Esophagus muscularis mucosa (tissue), 4 donors: ENCODE measurements at regions not wholly inside any gene's neighbourhood (a gene's known extent, or its start where the extent isn't known, plus 50 kb on each side); places are given as distances from the start of the nearest gene placed in this dataset.
"Not testable (repeated sequence)": the region's sequence is repeated elsewhere in the genome, so short reads cannot be mapped to it uniquely, and the experiment has no call there.

Experiments used
- DNase-seq: peaks from one replicate; pipeline ENCODE4 v3.0.0-alpha.2; 2017; ENCODE audit errors: extremely low spot score
- H3K27ac ChIP-seq, 4 donors: fragments of 200-600 bp; sonication (generic); replicated peaks in 1 of 4; 1 replicate in 3 of 4; 2 replicates in 1 of 4; pipeline ENCODE4 v1.5.1; 2016 to 2019; ENCODE audit warnings: mild to moderate bottlenecking in 1 of 4
- H3K27me3 ChIP-seq, 4 donors: fragments of 200-600 bp; sonication (generic); one replicate each; pipeline versions ENCODE4 v1.5.1 to v1.6.0; 2016 to 2019
- H3K36me3 ChIP-seq, 4 donors: fragments of 200-600 bp; sonication (generic); one replicate each; pipeline ENCODE4 v1.5.1; 2016 to 2019
- H3K4me1 ChIP-seq, 4 donors: fragments of 200-600 bp; sonication (generic); one replicate each; pipeline ENCODE4 v1.5.1; 2016 to 2019
- H3K4me3 ChIP-seq, 4 donors: fragments of 200-600 bp; sonication (generic); 1 replicate in 2 of 4; 2 replicates in 2 of 4; pipeline ENCODE4 v1.5.1; 2016 to 2019; ENCODE audit warnings: mild to moderate bottlenecking in 4 of 4, moderate library complexity in 1 of 4
- H3K9me3 ChIP-seq, 4 donors: fragments of 200-600 bp; sonication (generic); 1 replicate in 3 of 4; 2 replicates in 1 of 4; pipeline ENCODE4 v1.5.1; 2016 to 2019
- EP300 ChIP-seq: sonication (generic); formaldehyde crosslinking; IDR thresholded peaks from one replicate; pipeline ENCODE4 v1.6.1; 2017; ENCODE audit warnings: antibody characterized with exemption
- POLR2A ChIP-seq: fragments of 450-650 bp; IDR thresholded peaks from one replicate; pipeline ENCODE4 v1.6.1; 2017; ENCODE audit warnings: antibody characterized with exemption, moderate library complexity, mild to moderate bottlenecking, low read depth
- POLR2AphosphoS5 ChIP-seq, 2 donors: sonication (generic); formaldehyde crosslinking; IDR thresholded peaks; one replicate each; pipeline ENCODE4 v1.6.1; 2017; ENCODE audit warnings: antibody characterized with exemption in 2 of 2
- WGBS: methylation state at CpG from one replicate; pipeline ENCODE4 v1.1.5; 2018; 5-methylcytosine and 5-hydroxymethylcytosine counted together
- intact Hi-C: fragments of 100-400 bp; cut with DNase I; formaldehyde crosslinking; loops from one replicate; pipeline ENCODE4 v1.15.1; 2023
- TF ChIP-seq, protein P1 (sequence below), 3 experiments: fragments of 200-600 bp in 2 of 3; fragments of 450-650 bp in 1 of 3; sonication (generic) in 2 of 3; IDR thresholded peaks; one replicate each; pipeline ENCODE4 v1.5.1; 2017 to 2019; ENCODE audit warnings: antibody characterized with exemption in 3 of 3, mild to moderate bottlenecking in 2 of 3, moderate library complexity in 1 of 3

- H3K4me1 ChIP-seq, H3K36me3 ChIP-seq, H3K9me3 ChIP-seq, DNase-seq, intact Hi-C loops, H3K27ac ChIP-seq, H3K4me3 ChIP-seq: not testable (repeated sequence)
- peaks cover 0 to 24% (median 0%) of the 10 kb centered on the region in 4 donors for H3K27me3 ChIP-seq
- WGBS = 100% methylated on average over 3 of the region's 3 CpGs
These were observed 94.3 kb downstream of the KCNJ12 start for GRCh38 chr17:21470422-21470821.

- Histone ChIP-seq H3K27me3 (peaks cover 0 to 28% (median 0%) of the 10 kb centered on the region in 4 donors), H3K27ac (no peak overlapping the region), H3K4me1 (no peaks in the 10 kb centered on the region), H3K4me3 (no peak overlapping the region), H3K36me3 (no peaks in the 10 kb centered on the region), H3K9me3 (no peaks in the 10 kb centered on the region)
- intact Hi-C loops = no loop called here
- no peak for DNase-seq
- WGBS = 67% methylated on average over 1 of the region's 1 CpG
- TF ChIP-seq, protein P1, sequence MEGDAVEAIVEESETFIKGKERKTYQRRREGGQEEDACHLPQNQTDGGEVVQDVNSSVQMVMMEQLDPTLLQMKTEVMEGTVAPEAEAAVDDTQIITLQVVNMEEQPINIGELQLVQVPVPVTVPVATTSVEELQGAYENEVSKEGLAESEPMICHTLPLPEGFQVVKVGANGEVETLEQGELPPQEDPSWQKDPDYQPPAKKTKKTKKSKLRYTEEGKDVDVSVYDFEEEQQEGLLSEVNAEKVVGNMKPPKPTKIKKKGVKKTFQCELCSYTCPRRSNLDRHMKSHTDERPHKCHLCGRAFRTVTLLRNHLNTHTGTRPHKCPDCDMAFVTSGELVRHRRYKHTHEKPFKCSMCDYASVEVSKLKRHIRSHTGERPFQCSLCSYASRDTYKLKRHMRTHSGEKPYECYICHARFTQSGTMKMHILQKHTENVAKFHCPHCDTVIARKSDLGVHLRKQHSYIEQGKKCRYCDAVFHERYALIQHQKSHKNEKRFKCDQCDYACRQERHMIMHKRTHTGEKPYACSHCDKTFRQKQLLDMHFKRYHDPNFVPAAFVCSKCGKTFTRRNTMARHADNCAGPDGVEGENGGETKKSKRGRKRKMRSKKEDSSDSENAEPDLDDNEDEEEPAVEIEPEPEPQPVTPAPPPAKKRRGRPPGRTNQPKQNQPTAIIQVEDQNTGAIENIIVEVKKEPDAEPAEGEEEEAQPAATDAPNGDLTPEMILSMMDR (IDR thresholded peaks at IDR 0.05) = no peak
- TF ChIP-seq EP300 (no peak), POLR2A (no peak), POLR2AphosphoS5 (IDR thresholded peaks at IDR 0.05) (no peak)
These were observed 94.7 kb downstream of the KCNJ12 start for GRCh38 chr17:21470861-21471260.

- no peaks in the 10 kb centered on the region for H3K4me1 ChIP-seq
- TF ChIP-seq POLR2AphosphoS5 (IDR thresholded peaks at IDR 0.05) (no peak), EP300 (no peak), POLR2A (no peak)
- TF ChIP-seq, protein P1 (IDR thresholded peaks at IDR 0.05) = no peak
- 81% methylated on average over 3 of the region's 5 CpGs for WGBS
These were observed 98.7 kb downstream of the KCNJ12 start for GRCh38 chr17:21474815-21475214.

GRCh38 chr17:21475571-21475970 is 99.4 kb downstream of the KCNJ12 start:
- Histone ChIP-seq H3K9me3 (peaks cover 0 to 16% (median 11%) of the 10 kb centered on the region in 4 donors), H3K27me3 (peaks cover 0 to 70% (median 0%) of the 10 kb centered on the region in 4 donors), H3K27ac (no peak overlapping the region), H3K4me1 (no peaks in the 10 kb centered on the region), H3K4me3 (no peak overlapping the region), H3K36me3 (no peaks in the 10 kb centered on the region)
- TF ChIP-seq POLR2A = no peak
- DNase-seq = no peak
- WGBS = 69% methylated on average over 8 of the region's 8 CpGs
- intact Hi-C loops = no loop called here

More at GRCh38 chr17:21474815-21475214, 98.7 kb downstream of the KCNJ12 start:
- no peak overlapping the region for H3K4me3 ChIP-seq
- peaks cover 0 to 16% (median 11%) of the 10 kb centered on the region in 4 donors for H3K9me3 ChIP-seq
- H3K27ac ChIP-seq = no peak overlapping the region
- H3K36me3 ChIP-seq = no peaks in the 10 kb centered on the region
- intact Hi-C loops = no loop called here
- peaks cover 0 to 65% (median 0%) of the 10 kb centered on the region in 4 donors for H3K27me3 ChIP-seq
- DNase-seq = no peak

DNA sequence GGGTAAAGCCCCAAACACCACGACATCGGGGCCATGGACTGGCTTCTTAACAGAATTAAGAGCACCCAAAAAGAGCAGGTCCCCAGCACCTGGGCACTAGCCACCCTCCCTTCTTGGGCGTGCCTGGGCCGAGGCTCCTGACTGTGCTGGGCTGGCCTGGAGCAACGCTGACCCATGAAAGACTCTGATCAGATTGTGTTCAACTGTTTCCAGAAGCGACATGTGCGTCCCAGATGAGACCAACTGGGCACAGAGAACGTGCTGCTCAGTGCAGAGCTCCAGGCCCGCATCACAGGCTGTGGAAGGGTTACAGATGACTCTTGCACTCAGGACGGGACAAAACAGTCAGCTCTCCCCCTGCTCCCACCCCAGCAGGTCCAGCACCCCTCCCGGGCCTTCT is 100.7 kb downstream of the KCNJ12 start:
- DNase-seq = no peak
- Histone ChIP-seq H3K27ac (no peak overlapping the region), H3K27me3 (peaks cover 0 to 70% (median 0%) of the 10 kb centered on the region in 4 donors), H3K4me1 (no peaks in the 10 kb centered on the region), H3K36me3 (no peaks in the 10 kb centered on the region), H3K4me3 (no peak overlapping the region), H3K9me3 (peaks cover 0 to 16% (median 11%) of the 10 kb centered on the region in 4 donors)
- intact Hi-C loops = no loop called here
- WGBS = 87% methylated on average over 2 of the region's 11 CpGs
- no peak for TF ChIP-seq POLR2AphosphoS5 (IDR thresholded peaks at IDR 0.05)
- TF ChIP-seq, protein P1 (IDR thresholded peaks at IDR 0.05) = no peak
- TF ChIP-seq EP300 = no peak
- TF ChIP-seq POLR2A = no peak
